HG02642 (cell line): ENCODE measurements at regions not wholly inside any gene's neighbourhood (a gene's known extent, or its start where the extent isn't known, plus 50 kb on each side); places are given as distances from the start of the nearest gene placed in this dataset.
"Not testable (repeated sequence)": the region's sequence is repeated elsewhere in the genome, so short reads cannot be mapped to it uniquely, and the experiment has no call there.

Source experiments
- ATAC-seq: cut with Tn5 transposase; IDR thresholded peaks from one replicate; pipeline ENCODE4 v1.9.1; 2021; ENCODE audit warnings: mild to moderate bottlenecking; ENCODE audit not compliant: unreplicated experiment, poor library complexity

DNA sequence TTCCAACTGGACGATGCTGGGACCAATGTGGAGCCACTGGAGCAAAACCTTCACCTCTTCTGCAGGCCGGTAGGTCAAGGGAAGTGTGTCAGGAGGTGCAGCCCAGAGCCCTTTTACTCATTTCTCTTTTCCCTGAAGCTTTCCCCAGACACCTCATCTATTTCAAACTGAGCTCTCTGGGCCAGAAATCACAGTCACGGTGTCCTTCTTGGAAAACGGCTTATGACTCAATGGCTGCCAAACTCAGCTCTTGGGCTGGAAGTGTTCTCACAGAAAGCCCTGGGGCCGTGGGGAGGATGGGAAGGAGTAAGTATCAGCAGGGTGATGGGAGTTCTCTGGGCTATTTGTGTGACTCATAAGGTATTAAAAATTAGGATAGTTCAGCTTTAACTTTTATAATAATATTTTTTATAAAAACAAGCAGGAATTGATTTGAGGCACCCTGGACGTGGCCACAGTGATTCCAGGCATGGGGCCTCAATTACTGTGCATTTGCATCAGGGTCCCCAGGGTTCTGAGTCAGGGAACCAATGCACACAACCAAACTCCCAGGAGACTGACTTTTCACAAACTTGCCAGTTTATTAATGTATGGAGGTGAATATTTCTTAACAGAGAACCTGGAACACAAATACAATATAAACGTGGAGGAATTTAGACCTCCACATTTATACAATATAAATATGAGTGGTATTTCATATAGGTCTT lies 187.4 kb upstream of the TMEM72 start:
- ATAC-seq = no peak

DNA sequence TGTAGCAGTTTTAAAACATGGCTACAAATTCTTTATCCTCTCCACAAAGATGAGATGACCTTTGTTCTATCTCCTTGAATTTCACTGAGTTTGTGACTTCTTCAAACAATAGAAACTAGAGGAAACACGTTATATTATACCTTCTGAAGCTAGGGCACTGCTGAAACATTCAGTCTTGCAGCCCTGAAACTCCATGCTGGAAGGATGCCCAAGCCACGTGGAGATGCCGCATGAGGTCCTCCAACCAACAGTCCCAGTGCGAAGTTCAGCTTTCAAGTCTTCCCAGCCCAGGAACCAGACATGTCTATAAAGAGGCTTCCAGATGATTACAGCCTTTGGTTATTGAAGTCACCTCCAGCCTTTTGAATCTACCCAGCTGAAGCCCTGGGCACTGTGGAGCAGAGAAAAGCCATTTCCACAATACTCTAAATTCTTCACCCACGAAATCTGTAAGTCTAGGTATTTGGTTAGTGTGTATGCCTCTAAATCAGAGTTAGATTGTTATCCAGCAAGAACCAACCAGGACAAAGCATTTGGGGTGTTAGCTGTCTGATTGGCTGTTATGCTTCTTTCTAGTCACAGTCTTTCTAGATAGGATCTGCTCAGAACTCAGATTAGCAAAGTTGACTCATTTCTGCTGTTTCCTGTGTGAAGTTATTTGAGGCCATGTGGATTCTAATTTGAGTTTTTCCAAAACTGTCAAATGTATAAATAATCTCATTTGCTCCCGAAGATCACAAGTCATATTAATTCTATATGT lies 186.5 kb upstream of the TMEM72 start:
- ATAC-seq = no peak

DNA sequence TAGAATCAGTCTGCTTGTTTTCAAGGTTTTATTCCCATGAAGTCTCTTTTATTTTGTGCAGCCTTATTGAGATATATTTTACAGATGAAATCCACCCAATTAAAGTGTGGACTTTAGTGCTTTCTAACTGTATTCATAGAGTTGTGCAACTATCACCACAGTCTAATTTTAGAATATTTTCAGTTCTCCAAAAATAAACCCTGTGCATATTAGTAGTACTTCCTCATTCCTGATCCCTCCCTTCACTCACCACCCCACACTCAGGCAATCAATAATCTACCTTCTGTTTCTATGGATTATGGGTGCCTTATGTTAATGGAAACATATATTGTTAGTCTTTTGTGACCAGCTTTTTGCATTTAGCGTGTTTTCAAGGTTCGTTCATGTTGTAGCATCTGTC lies 185.7 kb upstream of the TMEM72 start:
- no peak for ATAC-seq

DNA sequence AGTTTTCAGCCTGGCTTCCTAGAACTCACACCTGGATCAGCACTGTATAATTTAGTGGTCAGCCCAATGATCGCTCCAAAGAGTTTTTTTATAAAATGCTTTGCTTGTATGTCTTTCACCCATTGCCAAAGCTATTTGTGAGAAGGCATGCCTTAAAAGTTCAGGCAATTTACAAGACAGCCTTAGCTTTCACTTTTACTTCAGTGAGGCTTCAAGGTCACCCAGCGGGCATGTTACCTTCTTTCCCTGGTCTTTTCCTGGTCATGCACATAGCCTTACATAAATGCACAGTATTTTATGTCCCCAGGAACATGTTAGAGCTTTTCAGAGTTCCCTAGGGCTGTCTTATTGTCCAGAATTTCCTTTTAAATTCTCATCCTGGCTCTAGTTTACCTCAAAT lies 179.9 kb upstream of the TMEM72 start:
- no peak for ATAC-seq

DNA sequence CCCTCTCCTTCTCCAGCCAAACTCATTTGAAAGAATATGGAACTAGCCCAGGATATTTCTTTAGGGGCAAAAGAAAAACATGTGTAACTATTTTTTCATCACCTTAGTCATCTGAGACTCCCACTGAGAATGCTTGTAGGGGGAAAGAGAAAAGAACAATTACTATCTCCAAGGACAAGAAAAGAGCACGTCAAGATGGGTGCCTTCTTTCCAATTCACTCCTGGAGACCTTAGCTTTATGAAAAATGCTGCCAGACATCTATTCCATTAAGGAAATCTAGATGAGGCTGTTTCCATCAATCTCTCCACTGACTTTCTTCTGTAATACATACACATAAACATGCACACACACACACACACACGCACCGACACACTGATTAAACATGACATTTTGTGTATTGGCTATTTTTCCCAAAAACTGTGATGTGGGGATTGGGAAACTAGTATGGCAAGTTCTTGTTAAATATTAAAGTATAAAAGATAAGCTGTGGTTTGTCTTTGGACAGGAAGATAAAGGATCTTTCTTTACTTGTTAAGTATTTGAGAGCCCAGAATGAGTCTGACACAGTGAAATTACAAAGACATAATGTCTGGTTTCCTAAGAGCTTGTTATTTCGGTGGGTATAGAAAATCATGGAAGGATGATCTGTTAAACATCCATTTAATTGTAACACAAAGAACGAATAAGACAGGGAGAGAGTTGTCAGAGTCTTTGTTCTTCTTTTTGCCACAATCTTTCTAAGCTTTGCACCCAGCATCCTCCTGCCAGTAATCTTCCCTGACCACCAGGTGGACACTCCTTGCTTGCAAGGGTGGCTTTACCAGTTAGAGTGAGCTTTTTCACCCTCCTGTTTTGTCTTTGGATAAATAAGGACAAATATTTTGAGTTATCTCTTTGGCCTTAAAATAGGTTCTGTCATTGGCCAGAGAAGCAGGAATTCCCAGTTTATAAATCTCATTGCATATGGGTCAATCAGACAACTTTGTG lies 177.3 kb upstream of the TMEM72 start:
- no peak for ATAC-seq

DNA sequence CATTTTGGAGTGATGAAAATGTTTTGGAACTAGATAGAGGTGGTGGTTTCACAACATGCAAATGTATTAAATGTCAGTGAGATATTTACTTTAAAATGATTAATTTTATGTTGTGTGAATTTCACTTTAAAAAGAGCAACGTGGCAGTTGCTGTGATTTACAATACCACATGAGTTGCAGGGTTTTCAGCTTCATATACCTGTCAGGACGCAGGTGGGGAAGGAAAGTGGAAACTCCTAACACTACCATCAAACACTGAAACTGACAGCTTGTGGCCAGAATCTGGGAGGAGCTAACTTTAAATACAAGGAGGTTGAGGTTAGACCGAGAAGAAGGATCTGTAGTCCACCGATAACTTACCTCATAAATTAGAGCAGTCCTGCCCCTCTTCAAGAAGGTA lies 168.9 kb upstream of the TMEM72 start:
- ATAC-seq = no peak

DNA sequence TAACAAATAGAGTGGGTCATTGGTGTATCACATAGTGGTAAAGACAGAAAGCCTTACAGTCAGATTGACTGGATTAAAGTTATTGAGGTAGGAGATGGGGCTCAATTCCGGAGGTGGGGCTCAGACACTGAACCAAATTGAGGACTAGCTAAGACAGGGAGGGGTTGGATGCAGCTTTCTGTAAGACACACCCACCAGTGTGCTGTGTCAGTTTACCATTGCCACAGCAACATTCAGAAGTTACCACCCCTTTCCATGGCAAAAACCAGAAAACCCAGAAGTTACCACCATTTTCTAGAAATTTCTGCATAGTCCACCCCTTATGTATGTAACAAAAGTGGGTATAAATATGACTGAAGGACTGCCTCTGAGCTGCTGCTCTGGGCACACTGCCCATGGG lies 167.6 kb upstream of the TMEM72 start:
- ATAC-seq = no peak

DNA sequence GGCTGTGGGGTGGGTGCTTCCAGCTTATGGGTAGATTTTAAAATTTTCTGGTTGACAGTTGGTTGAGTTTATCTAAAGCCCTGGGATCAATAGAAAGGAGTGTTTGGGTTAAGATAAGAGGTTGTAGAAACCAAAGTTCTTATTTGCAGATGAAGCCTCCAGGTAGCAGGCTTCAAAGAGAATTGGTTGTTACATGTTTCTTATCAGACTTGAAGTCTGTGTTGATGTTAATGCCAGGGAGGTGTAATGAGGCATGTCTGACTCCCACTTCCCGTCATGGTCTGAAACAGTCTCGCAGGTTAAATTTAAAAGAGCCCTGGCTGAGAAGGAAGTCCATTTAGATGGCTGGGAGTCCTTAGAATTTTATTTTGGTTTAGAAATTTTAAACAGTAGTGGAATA lies 165.2 kb upstream of the TMEM72 start:
- ATAC-seq = no peak

DNA sequence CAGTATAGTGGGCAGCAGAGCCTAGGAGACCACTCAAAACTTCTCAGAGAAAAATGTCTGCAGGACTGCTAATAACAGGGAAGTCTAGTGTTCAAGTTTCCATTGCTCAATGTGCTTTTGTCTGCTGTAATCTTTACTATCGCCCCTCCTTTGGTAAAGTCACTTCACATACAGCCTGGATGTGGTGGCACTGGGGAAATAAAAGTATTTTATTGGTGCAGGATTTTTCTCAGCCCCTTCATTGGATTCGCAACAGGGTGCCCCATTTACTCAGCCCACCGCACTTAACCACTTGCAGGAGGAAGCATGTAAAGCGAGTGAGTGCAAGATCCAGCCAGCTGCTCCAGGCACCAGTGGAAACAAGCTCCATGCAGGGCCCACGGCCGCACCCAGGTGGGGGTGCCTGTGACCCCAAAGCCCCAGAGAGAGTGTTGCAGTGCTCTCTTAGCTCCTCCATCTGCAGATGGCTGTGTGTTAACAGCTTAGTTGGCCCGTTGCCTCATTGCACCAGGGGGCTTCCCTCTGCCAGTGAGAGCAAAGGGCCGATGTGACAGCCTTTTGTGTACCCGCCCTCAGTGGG lies 163.5 kb upstream of the TMEM72 start:
- ATAC-seq = no peak

DNA sequence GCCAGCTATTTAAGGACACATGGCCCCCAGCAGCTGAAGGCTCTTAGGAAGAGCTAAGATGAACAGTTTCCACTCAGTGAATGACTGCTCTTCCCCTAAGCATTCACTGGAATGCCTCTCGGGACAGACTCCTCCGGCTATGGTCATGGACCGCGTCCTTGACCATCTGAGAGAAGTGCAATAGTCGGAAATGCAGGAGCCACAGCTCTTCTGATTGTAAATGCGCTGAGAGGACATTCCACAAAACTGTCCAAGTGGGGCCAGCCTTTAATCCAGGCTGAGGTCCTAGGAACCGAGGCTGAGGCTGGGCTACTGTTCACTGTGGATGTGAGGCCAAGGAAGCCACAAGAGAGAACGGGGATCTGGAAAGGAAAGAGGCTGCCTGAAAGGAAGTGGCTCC lies 162.0 kb upstream of the TMEM72 start:
- no peak for ATAC-seq

DNA sequence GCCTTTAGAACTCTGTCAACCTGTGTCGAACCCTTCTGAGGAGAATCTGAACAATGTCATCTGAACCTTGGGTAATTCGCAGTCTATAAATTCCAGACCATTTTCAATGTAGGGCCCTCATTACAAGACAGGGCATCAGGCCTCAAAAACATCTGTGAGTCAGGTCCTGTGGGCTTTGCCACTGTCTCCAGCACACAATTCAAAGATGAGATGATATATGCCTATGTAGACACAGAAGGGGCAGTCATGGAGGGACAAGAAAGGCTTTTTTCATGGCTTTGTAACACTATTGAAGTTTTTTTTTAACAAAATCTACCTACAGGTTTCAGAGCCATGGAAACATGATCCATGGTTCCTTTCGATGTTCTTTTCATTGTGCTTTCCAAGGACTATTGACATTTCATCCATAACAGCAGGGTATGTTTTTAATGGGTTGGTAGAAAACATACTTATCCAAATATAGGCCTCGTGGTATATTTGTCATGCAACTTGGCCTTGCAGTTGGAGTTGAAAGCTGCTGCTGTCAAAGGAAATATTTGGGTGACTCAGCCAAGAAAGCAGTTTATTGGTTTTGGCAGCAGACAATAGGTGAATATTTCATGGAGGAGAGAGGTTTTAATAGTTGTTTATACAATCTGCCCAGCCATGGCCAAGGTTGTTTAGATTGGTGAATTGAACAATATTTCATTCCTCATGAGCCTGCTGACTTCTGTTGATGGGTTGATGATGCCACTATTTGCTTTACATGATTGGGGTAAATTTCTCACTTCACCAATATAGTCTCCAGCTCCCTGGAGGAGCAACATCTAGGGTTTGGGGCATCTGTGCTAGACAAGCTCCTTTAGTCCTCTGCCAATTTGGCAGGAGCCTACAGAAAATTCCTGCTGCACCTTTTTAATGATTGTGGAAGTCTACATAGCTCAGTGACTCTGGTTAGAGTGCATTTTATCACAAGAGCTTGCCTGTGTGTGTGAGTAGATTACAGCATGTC lies 158.4 kb upstream of the TMEM72 start:
- ATAC-seq = no peak

DNA sequence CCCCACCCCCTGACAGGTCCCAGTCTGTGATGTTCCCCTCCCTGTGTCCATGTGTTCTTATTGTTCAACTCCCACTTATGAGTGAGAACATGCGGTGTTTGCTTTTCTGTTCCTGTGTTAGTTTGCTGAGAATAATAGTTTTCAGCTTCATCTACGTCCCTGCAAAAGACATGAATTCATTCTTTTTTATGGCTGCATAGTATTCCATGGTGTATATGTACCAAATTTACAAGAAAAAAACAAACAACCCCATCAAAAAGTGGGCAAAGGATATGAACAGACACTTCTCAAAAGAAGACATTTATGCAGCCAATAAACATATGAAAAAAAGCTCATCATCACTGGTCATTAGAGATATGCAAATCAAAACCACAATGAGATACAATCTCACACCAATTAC lies 156.8 kb upstream of the TMEM72 start:
- ATAC-seq = not testable (repeated sequence)

DNA sequence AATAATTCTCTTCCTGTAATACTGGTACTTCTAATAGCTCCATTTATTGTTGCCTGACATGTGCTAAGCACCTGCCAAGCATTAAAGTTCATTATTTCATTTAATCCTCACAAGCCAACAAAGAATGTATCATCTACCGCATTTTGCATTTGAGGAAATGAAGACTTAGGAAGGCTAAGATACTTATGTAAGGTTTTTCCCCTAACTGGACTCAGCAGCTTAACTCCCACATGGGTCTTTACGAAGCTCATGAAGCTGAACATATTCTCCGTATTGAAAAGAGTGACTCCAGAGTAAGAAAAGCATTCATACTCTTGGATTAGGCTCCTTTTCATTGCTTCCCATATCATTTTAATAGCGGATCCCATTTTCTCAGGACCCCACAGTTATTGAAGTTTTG lies 155.7 kb upstream of the TMEM72 start:
- ATAC-seq = no peak

DNA sequence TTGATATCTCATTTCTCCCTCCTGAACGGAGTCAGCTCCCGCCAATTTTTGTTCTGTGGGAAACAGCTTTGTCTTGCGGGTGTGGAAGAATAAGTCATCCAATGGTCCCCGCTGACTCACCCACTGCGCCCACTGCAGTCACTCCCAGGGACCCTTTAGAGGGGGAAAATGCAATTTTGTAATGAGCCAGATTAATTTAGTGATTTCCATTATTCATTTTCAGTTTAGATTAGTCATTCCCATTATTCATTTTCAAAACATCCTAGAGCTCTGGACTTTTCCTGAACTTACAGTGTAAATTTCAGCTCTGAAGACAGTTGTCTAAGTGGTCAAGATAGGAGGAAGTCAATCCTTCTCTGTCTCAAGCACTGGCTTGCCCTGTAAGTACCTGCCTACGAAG lies 154.9 kb upstream of the TMEM72 start:
- ATAC-seq = no peak

DNA sequence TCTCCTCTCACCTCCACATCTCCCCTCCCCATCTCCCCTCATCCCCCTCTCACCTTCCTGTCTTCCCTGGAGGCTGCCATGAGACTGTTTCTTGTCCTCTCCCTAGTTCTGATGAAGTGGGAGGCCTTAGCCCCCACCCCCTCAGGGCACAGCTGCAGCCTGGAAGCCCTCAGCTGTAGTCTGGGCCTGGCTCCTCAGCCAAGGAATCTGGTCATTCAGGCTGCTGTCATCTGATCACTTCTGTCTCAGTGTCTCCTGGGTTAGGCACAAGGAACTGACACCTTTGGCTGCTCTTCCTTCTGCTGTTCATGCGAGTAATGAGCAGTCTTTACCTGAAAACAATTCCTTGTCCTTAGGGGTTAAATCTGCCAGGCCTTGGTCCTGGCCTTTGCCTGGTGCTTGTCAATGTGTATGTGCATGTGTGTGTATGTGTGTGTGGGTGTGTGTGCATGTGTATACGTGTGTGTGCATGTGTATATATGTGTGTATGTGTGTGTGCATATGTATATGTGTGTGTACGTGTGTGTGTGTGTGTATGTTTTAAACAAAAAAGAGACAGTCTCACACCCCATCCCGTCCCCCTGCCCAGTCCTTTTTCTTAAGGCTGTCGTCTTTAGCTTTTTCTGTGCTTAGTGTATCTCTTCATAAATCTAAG lies 153.5 kb upstream of the TMEM72 start:
- no peak for ATAC-seq

DNA sequence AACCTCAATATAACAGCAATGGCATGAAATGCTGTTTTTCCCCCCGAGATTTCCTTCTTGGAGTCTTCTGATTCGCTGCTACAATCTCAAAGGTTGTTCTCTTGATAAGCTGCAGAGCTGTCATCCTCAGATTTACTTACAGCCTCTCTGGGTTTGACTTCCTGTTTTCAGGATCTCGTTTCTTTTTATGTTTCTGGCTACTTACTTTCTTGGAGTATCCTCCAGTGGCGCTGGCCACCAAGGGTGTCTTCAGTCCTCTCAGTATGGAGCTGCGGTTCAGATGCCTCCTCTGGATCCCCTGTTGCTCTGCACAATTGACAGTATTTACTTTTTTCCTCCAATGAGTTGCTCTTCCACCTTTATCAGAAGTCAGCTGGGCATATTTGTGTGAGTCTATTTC lies 152.0 kb upstream of the TMEM72 start:
- no peak for ATAC-seq

DNA sequence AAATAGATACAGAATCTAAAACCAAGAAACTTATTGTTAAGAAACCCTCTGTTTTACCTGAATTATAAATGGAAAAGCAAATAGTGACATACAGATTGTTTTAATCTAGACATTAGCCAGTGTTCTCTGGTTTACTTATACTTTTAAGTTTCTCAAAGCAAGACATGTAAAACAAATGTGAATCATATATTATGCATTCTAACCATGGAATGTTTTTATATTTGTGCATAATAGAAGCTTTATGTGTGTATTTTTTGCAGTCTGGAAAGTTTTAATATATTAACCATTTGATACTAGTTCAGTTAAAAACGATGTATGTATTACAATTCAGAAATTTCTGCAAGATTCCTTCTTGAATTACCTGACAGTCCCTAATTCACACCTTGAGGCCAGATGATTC lies 150.6 kb upstream of the TMEM72 start:
- no peak for ATAC-seq

DNA sequence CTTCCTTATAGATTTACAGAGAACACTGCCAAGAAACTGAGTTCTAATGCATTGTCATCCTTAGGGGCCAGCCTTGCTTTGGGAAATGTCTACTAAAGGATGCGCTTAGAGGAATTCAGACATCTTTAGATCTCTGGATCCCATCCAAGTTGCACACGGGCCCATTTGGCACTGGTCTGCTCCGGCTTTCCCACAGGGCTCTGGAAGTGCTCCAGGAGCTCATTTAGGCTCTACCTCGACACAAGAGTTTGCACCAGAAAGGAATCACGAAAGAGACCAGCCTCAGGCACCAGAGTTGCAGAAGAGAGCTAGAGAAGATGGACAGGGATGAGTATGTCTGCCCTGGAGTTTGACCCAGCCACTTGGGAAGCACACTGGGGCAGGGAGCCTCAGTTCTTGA lies 150.1 kb upstream of the TMEM72 start:
- no peak for ATAC-seq

DNA sequence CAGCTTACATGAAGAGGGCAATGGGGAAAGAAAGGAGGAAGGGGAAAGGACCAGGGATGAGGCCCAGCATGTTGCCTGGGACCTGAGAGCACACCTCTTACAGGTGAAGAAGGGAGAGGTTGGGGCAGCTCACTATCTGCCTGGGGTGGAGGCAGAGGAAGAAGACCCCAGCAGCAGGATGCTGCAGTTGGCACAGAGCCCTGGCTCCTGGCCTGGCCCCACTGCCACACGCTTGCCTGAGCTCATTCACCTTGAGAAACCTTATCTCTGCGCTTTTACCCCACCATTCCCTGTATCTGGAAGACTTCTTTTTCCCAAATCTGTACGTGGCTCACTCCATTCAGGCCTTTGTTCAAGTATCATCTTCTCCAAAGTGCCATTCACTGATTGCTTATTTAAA lies 147.8 kb upstream of the TMEM72 start:
- ATAC-seq = no peak
